ENCODE measurements at regions not wholly inside any gene's neighbourhood (a gene's known extent, or its start where the extent isn't known, plus 50 kb on each side); places are given as distances from the start of the nearest gene placed in this dataset.

DNA sequence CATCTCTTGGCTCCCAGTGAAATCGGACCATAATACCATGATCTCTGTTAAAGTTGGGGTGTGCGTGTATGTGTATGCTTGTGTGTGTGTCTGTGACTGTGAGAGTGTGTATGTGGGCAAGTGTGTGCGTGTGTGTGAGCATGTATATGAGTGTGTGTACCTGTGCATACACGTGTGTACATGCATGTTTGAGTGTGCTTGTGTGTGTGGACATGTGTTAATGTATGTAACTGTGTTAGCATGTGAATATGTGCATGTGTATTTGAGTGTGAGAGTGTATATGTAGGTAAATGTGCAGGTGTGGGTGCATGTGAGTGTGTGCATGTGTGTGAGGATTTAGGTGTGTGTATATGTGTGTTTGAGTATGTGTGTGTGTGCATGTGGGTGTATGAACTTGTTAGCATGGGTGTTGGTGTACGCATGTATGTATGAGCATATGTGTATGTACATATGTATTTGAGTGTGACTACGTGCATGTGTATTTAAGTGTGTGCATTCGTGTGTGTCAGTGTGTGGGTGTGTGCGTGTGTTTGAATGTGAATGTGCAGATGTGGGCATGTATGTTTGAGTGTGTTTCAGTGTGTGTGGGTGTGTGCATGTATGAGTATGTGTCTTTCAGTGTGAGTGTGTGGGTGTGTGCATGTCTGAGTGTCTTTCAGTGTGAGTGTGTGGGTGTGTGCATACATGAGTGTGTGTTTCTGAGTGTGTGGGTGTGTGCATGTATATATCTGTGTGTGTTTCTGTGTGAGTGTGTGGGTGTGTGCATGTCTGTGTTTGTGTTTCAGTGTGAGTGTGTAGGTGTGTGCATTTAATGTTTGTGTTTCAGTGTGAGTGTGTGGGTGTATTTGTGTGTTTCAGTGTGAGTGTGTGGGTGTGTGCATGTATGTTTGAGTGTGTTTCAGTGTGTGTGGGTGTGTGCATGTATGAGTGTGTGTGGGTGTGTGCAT is 183.2 kb downstream of the SOX9 start:
- DNase-seq: no peak

- no peak for DNase-seq
These were observed 184.0 kb downstream of the SOX9 start for GRCh38 chr17:72304859-72305258.

GRCh38 chr17:72305472-72305871 is 184.7 kb downstream of the SOX9 start:
- no peak for DNase-seq

DNA sequence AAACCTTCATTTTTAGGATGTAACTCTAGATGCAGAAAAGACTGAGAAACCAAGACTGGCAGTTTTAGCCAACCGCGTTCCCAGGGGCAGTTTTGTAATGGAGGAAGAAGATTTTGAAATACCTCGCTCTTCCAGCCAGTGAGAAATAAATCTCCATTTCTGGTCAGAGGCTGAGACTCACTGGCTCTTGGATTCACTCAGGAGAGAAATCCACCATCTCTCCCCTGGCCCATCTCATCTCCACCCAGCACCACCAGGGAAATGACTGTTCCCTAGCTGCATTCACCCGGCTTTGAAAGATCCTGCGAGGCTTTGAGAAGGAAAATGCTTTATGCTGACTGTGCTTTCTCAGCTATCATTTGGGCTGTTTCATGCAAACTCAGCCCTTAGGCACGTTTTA is 185.2 kb downstream of the SOX9 start:
- no peak for DNase-seq

- no peak for DNase-seq
These were observed 187.0 kb downstream of the SOX9 start for GRCh38 chr17:72307836-72308235.

- no peak for DNase-seq
These were observed 188.0 kb downstream of the SOX9 start for GRCh38 chr17:72308744-72309385.

DNA sequence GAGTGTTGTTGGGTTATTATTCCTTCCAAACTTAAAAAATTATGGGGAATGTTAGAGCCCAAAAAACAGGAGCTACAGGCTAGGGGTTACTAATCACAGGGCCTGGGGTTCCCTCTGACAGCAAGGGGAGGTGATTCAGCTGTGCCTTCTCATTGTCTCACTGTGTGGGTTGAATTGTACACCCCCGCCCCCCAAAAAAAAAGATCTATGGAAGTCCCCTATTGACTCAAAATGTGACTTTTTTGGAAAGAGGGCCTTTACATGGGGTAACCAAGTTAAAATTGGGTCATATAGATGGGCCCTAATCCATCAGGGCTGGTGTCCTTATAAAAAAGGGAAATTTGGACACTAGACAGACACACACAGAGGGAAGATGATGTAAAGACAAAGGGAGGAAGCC is 190.2 kb downstream of the SOX9 start:
- DNase-seq: no peak

DNA sequence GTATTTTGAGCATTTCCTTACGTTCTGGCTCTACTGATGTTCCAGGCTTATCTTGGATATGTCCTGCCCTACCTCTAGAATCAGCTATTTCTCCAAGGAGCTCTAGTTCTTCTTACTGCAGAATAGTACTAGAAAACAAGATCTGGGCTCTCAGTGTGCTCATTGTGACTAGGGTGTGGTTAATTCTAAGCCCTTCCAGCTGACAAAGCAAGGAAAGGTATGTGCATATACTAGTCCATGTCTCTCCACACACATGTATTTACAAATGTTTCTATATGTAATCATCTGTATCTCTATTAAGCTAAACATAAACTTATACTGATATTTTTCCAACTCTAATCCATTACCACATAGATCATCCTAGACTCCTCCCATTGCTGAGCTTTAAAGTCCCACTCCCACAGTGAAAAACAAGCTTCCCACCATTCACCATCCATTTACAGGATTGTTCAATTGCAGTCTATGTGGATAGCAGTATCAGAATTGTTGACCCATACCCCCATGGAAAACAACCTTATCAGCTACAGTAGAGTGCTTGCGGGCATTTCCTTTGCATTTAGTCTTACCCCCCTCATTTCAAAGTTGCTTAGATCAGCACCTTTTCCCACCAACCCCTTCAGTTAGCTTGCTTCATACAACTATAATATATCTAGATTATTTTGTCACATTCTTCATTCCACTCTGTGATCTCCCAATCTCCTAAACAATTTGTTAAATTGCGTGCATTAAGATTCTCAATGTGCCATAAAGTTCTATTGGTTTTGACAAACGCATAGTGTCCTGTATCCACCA is 194.5 kb downstream of the SOX9 start:
- no peak for DNase-seq

DNA sequence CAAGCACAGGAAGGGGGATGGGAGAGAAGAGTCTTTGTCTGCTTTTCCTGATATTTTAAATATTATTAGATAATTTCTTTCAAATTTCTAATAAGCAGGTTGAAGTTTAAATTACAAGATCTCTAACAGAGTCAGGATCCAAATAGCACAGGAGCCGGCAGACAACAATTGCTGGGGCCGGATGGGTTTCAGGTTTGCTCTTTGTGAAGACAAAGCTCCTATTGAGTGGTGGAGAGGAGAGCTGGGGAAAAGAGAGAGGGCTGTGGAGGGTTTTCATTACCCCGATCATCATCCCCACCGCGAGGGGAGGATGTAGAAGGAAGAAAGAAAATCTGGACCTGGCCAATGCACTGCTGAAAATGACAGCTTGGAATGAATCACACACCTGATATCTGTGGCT is 197.3 kb downstream of the SOX9 start:
- no peak for DNase-seq

DNA sequence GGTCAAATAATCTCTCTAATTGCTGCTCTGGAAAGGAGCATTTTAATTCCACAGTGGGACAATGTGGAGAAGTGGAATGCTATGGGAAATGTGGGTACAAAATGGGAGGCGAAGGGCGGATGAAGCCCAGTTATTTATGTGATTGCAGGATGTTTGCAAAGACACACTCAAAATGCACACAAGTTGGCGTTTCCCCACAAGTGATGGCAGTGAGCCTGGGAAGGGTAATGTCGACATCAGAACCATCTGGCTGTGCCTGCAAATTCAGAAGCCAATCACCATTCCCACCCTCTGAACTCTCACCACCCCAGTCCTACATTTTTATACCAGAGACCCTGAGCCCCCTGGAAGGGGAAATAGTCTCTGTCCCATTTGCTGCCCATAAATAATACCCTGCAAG is 201.1 kb downstream of the SOX9 start:
- no peak for DNase-seq

DNA sequence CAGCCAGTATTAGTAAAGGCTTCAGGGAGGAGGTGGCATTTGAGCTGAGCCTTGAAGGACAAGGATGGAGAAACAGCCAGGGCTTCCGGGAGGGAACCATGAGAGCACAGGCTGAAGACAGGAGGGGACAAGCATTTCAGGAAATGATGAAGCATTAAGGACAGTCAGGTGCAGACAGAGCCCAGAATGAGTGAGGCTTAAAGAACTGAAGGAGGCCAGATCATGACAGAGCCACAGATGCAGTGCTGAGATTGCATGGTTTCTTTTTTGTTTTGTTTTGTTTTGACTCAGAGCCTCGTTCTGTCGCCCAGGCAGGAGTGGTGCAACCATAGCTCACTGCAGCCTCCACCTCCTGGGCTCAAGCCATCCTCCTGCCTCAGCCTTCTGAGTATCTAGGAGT is 211.5 kb downstream of the SOX9 start:
- peak; percentile 31 for DNase-seq

GRCh38 chr17:72333570-72333969 is 212.8 kb downstream of the SOX9 start:
- DNase-seq: no peak

DNA sequence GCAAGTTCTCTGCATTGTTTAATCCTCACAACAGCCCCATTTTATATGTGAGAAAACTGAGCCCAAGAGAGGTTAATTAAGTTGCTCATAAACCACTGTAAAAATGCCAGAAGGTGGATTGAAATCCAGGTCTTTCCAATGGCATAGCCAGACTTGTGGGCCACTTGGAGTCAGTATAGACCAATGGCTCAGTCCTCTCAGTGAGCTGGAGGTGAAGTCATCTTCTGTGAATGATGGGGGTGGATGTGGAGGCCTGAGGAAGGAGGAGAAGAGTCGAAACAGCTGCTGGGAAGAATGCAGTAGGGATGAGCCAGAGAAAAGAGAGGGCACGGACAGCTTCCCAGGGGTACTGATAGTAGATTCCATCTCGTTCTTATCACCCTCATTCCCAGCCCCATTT is 213.4 kb downstream of the SOX9 start:
- DNase-seq: no peak

DNA sequence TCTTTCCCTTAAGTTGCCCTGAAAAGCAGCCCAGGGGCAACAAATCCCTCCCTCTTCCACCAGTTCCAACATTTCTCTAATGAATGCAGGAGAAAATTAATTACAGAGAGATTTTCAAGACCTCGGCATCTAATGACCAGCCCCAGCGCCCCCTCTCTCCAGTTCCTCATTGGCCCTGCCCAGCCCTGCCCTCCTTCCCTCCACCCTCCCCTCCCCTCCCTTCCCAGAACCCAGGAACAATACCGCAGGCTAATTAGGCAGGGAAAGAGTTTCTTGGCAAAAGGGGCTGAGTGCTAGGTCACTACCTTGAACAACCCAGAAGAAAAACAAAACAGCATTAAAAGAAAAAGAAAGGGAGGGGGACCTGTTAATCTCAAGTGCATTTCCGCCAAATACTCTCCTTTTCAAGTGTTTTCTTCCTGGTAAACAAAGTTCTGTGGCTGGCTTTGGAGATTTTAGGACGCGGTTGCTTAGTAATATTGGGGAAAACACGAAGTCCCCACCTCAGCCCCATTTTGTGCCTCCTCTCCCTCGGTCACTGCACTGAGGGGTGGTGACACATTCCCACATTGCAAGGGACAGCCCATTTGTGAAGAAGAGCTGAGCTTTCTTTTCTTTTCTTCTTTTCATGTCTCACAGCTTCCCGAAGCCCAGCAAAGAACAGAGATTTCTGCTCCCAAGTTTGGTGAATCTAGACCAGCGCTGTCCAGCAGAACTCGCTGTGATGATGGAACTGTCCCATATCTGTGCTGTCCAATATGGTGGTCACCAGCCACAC is 215.4 kb downstream of the SOX9 start:
- DNase-seq: no peak

DNA sequence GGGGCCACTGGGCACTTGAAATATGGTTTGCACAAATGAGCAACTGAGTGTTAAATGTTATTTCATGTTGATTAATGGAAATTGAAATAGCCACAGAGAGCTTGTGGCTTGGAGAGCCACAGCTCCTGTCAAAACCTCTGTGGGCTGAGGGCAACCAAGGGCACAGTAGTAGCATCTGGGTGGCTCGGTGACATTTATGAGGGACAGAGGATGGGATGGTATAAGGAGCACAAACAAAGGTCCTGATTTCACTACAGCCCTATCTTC is 215.9 kb downstream of the SOX9 start:
- DNase-seq: no peak

- no peak for DNase-seq
These were observed 217.5 kb downstream of the SOX9 start for GRCh38 chr17:72338304-72338703.

DNA sequence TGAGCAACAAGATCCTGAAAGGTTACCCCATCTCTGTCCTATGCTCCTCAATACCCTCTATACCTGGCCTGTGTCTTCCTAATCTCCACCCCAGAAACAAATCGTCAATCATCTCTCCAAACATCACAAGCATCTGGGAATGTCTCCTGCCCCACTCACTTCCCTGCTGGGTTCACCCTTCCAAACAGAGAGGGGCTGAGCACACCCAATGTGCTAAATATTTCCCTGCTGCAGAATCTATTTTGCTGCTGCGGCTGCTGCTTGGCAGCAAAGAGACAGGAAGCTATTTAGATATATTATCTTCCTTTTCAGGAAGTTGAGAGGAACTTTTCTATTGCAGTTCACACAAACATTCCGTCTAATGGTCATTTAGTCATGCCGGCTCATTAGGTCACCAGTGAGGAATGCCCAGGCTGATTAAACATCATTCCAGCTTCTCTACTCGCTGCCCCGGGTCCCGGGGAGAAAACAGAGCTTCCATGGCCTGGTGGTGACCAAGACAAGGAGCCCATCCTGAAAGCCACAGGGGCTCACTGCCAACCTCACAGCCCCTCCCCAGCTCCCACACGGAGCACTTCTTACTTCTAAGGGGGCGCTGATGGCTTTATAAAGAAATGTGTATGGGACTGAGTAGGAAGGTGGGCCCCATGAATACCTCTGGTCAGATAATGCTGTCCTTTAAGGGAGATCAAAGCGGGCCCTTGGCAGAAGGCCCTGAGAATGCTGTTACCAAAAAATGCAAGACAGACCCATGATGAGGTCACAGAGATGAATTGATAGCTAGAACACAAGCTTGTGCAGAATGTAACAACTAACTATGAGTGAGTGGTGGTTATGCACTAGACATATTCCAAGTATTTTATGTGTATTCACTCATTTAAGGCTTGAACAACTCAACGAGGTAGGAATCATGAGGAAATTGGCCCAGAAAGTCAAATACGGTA is 218.3 kb downstream of the SOX9 start:
- no peak for DNase-seq

- no peak for DNase-seq
These were observed 220.0 kb downstream of the SOX9 start for GRCh38 chr17:72340836-72341235.

GRCh38 chr17:72342061-72342460 is 221.2 kb downstream of the SOX9 start:
- no peak for DNase-seq

GRCh38 chr17:72342627-72343527 is 222.1 kb downstream of the SOX9 start:
- no peak for DNase-seq

DNA sequence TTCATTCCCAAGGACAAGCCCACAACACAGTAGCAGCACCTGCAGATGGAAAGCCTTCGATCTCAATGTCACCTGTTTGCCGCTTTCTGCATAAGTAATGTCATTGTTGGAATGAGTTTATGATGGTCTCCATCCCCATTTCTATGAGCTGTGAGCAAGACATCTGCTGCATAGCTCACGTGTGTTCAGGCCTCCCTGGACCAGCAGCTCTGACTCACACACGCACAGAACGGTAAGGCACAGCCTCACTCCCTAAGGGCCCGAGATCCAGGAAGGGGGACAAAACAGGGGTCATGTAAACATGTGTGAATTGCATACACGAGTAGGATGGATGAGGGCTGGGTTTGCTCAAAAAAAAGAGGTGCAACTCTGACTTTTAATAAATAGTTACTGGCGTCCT is 223.1 kb downstream of the SOX9 start:
- no peak for DNase-seq
